ENCODE measurements at regions not wholly inside any gene's neighbourhood (a gene's known extent, or its start where the extent isn't known, plus 50 kb on each side); places are given as distances from the start of the nearest gene placed in this dataset.

- Histone ChIP-seq H3K27me3 (ENCODE audit: control insufficient read depth, insufficient read depth, low read length) (no peaks in the 10 kb centered on the region), H3K4me3 (ENCODE audit: low read length) (no peak overlapping the region), H3K4me1 (ENCODE audit: control insufficient read depth, insufficient read depth, low read length) (no peaks in the 10 kb centered on the region), H3K9me3 (ENCODE audit: control insufficient read depth, insufficient read depth, low read length) (peaks cover 21% of the 10 kb centered on the region), H3K27ac (ENCODE audit: low read length) (no peak overlapping the region), H3K36me3 (ENCODE audit: control insufficient read depth, insufficient read depth, low read length) (no peaks in the 10 kb centered on the region)
- no CpG with 5 or more reads among the region's 16 CpGs for WGBS (ENCODE audit: insufficient coverage, insufficient read length)
- DNase-seq (ENCODE audit: low read depth, low spot score), result no peak
These were observed 57.6 kb upstream of the TWIST2 start for GRCh38 chr2:238790126-238790832.

- no CpG with 5 or more reads among the region's 12 CpGs for WGBS (ENCODE audit: insufficient coverage, insufficient read length)
- DNase-seq (ENCODE audit: low read depth, low spot score), result no peak
- no peak overlapping the region for H3K4me3 ChIP-seq (ENCODE audit: low read length)
- no peaks in the 10 kb centered on the region for H3K27me3 ChIP-seq (ENCODE audit: control insufficient read depth, insufficient read depth, low read length)
- no peaks in the 10 kb centered on the region for H3K4me1 ChIP-seq (ENCODE audit: control insufficient read depth, insufficient read depth, low read length)
- peaks cover 22% of the 10 kb centered on the region for H3K9me3 ChIP-seq (ENCODE audit: control insufficient read depth, insufficient read depth, low read length)
- H3K27ac ChIP-seq (ENCODE audit: low read length), result no peak overlapping the region
- H3K36me3 ChIP-seq (ENCODE audit: control insufficient read depth, insufficient read depth, low read length), result no peaks in the 10 kb centered on the region
These were observed 57.1 kb upstream of the TWIST2 start for GRCh38 chr2:238790833-238791230.

GRCh38 chr2:238791354-238791753, 56.5 kb upstream of the TWIST2 start:
- H3K27me3 ChIP-seq (ENCODE audit: control insufficient read depth, insufficient read depth, low read length), result no peaks in the 10 kb centered on the region
- H3K36me3 ChIP-seq (ENCODE audit: control insufficient read depth, insufficient read depth, low read length), result no peaks in the 10 kb centered on the region
- peaks cover 20% of the 10 kb centered on the region for H3K9me3 ChIP-seq (ENCODE audit: control insufficient read depth, insufficient read depth, low read length)
- H3K27ac ChIP-seq (ENCODE audit: low read length), result no peak overlapping the region
- no peak overlapping the region for H3K4me3 ChIP-seq (ENCODE audit: low read length)
- no CpG with 5 or more reads among the region's 14 CpGs for WGBS (ENCODE audit: insufficient coverage, insufficient read length)
- H3K4me1 ChIP-seq (ENCODE audit: control insufficient read depth, insufficient read depth, low read length), result no peaks in the 10 kb centered on the region
- DNase-seq (ENCODE audit: low read depth, low spot score), result no peak

- Histone ChIP-seq H3K27ac (ENCODE audit: low read length) (no peak overlapping the region), H3K4me1 (ENCODE audit: control insufficient read depth, insufficient read depth, low read length) (no peaks in the 10 kb centered on the region), H3K9me3 (ENCODE audit: control insufficient read depth, insufficient read depth, low read length) (peaks cover 19% of the 10 kb centered on the region), H3K4me3 (ENCODE audit: low read length) (no peak overlapping the region), H3K27me3 (ENCODE audit: control insufficient read depth, insufficient read depth, low read length) (no peaks in the 10 kb centered on the region), H3K36me3 (ENCODE audit: control insufficient read depth, insufficient read depth, low read length) (no peaks in the 10 kb centered on the region)
- no peak for DNase-seq (ENCODE audit: low read depth, low spot score)
- WGBS (ENCODE audit: insufficient coverage, insufficient read length), result no CpG with 5 or more reads among the region's 5 CpGs
These were observed 54.6 kb upstream of the TWIST2 start for GRCh38 chr2:238793306-238793705.

GRCh38 chr2:238793801-238794449, 54.0 kb upstream of the TWIST2 start:
- Histone ChIP-seq H3K27ac (ENCODE audit: low read length) (no peak overlapping the region), H3K27me3 (ENCODE audit: control insufficient read depth, insufficient read depth, low read length) (no peaks in the 10 kb centered on the region), H3K4me3 (ENCODE audit: low read length) (no peak overlapping the region), H3K4me1 (ENCODE audit: control insufficient read depth, insufficient read depth, low read length) (no peaks in the 10 kb centered on the region), H3K9me3 (ENCODE audit: control insufficient read depth, insufficient read depth, low read length) (peaks cover 21% of the 10 kb centered on the region), H3K36me3 (ENCODE audit: control insufficient read depth, insufficient read depth, low read length) (no peaks in the 10 kb centered on the region)
- DNase-seq (ENCODE audit: low read depth, low spot score), result no peak
- no CpG with 5 or more reads among the region's 9 CpGs for WGBS (ENCODE audit: insufficient coverage, insufficient read length)

- Histone ChIP-seq H3K4me1 (ENCODE audit: control insufficient read depth, insufficient read depth, low read length) (no peaks in the 10 kb centered on the region), H3K27me3 (ENCODE audit: control insufficient read depth, insufficient read depth, low read length) (no peaks in the 10 kb centered on the region), H3K9me3 (ENCODE audit: control insufficient read depth, insufficient read depth, low read length) (peaks cover 13% of the 10 kb centered on the region), H3K27ac (ENCODE audit: low read length) (no peak overlapping the region), H3K36me3 (ENCODE audit: control insufficient read depth, insufficient read depth, low read length) (no peaks in the 10 kb centered on the region), H3K4me3 (ENCODE audit: low read length) (no peak overlapping the region)
- no CpG with 5 or more reads among the region's 16 CpGs for WGBS (ENCODE audit: insufficient coverage, insufficient read length)
- no peak for DNase-seq (ENCODE audit: low read depth, low spot score)
These were observed 51.5 kb upstream of the TWIST2 start for GRCh38 chr2:238796223-238796885.

GRCh38 chr2:238797537-238797936, 50.3 kb upstream of the TWIST2 start:
- no peak for DNase-seq (ENCODE audit: low read depth, low spot score)
- no CpG with 5 or more reads among the region's 8 CpGs for WGBS (ENCODE audit: insufficient coverage, insufficient read length)
- H3K4me3 ChIP-seq (ENCODE audit: low read length), result no peak overlapping the region
- H3K4me1 ChIP-seq (ENCODE audit: control insufficient read depth, insufficient read depth, low read length), result no peaks in the 10 kb centered on the region
- peaks cover 13% of the 10 kb centered on the region for H3K9me3 ChIP-seq (ENCODE audit: control insufficient read depth, insufficient read depth, low read length)
- no peaks in the 10 kb centered on the region for H3K36me3 ChIP-seq (ENCODE audit: control insufficient read depth, insufficient read depth, low read length)
- H3K27me3 ChIP-seq (ENCODE audit: control insufficient read depth, insufficient read depth, low read length), result no peaks in the 10 kb centered on the region
- no peak overlapping the region for H3K27ac ChIP-seq (ENCODE audit: low read length)
